Karpas-422 (cell line): ENCODE measurements at regions not wholly inside any gene's neighbourhood (a gene's known extent, or its start where the extent isn't known, plus 50 kb on each side); places are given as distances from the start of the nearest gene placed in this dataset.

ENCODE experiments used
- DNase-seq: peaks from one replicate; pipeline ENCODE4 v3.0.0-alpha.2; 2015
- H2AFZ ChIP-seq: fragments of 200-600 bp; sonication (generic); 2 replicates; pipeline ENCODE4 v1.6.1; 2014; ENCODE audit warnings: antibody characterized with exemption, low read length, mixed read lengths
- H3K27ac ChIP-seq: fragments of 200-600 bp; sonication (generic); 2 replicates; pipeline ENCODE4 v1.5.1; 2014; ENCODE audit warnings: mild to moderate bottlenecking, low read length, moderate library complexity
- H3K27me3 ChIP-seq: fragments of 200-600 bp; sonication (generic); 2 replicates; pipeline ENCODE4 v1.6.1; 2014; ENCODE audit warnings: low read length, mixed read lengths
- H3K36me3 ChIP-seq: fragments of 200-600 bp; sonication (generic); 2 replicates; pipeline ENCODE4 v1.6.1; 2014; ENCODE audit warnings: low read length, mixed read lengths; ENCODE audit not compliant: insufficient read depth
- H3K4me1 ChIP-seq: fragments of 200-600 bp; sonication (generic); 2 replicates; pipeline ENCODE4 v1.6.1; 2014; ENCODE audit warnings: mild to moderate bottlenecking, low read length, mixed read lengths
- H3K4me2 ChIP-seq: fragments of 200-600 bp; sonication (generic); 2 replicates; pipeline ENCODE4 v1.6.1; 2014; ENCODE audit warnings: low read length, low read depth, mild to moderate bottlenecking; ENCODE audit not compliant: poor library complexity, severe bottlenecking
- H3K4me3 ChIP-seq: fragments of 200-600 bp; sonication (generic); 2 replicates; pipeline ENCODE4 v1.5.1; 2014; ENCODE audit warnings: mild to moderate bottlenecking, antibody characterized with exemption, low read length, mixed read lengths
- H3K79me2 ChIP-seq: fragments of 200-600 bp; sonication (generic); 2 replicates; pipeline ENCODE4 v1.6.1; 2014; ENCODE audit warnings: mild to moderate bottlenecking, low read length, mixed read lengths
- H3K9ac ChIP-seq: fragments of 200-600 bp; sonication (generic); 2 replicates; pipeline ENCODE4 v1.6.0; 2014; ENCODE audit warnings: low read length
- H3K9me2 ChIP-seq: fragments of 200-600 bp; sonication (generic), shearing (Covaris generic); replicated peaks from 2 replicates; pipeline ENCODE4 v1.6.0; 2014; ENCODE audit warnings: mild to moderate bottlenecking, low read length, moderate library complexity; ENCODE audit not compliant: insufficient read depth
- H3K9me3 ChIP-seq: fragments of 300-700, 200-600 bp; sonication (generic); 2 replicates; pipeline ENCODE4 v1.6.1; 2014; ENCODE audit warnings: low read length, mixed read lengths
- H4K20me1 ChIP-seq: fragments of 200-600 bp; sonication (generic); 2 replicates; pipeline ENCODE4 v1.6.1; 2014; ENCODE audit warnings: mild to moderate bottlenecking, antibody characterized with exemption, low read length, low read depth; ENCODE audit not compliant: insufficient read depth

GRCh38 chr2:236956641-236957040 is 129.0 kb upstream of the COPS8 start:
- Histone ChIP-seq H4K20me1 (no peaks in the 10 kb centered on the region), H2AFZ (no peak overlapping the region), H3K4me1 (no peaks in the 10 kb centered on the region), H3K9ac (no peak overlapping the region), H3K27ac (no peak overlapping the region), H3K4me2 (no peak overlapping the region), H3K9me2 (no peaks in the 10 kb centered on the region), H3K36me3 (no peaks in the 10 kb centered on the region), H3K9me3 (no peaks in the 10 kb centered on the region), H3K27me3 (no peaks in the 10 kb centered on the region), H3K4me3 (no peak overlapping the region), H3K79me2 (no peaks in the 10 kb centered on the region)
- DNase-seq, result no peak

GRCh38 chr2:236959036-236959435 is 126.7 kb upstream of the COPS8 start:
- H3K27ac ChIP-seq, result no peak overlapping the region
- no peaks in the 10 kb centered on the region for H3K9me2 ChIP-seq
- no peaks in the 10 kb centered on the region for H3K9me3 ChIP-seq
- no peaks in the 10 kb centered on the region for H3K79me2 ChIP-seq
- DNase-seq, result no peak
- H2AFZ ChIP-seq, result no peak overlapping the region
- H3K27me3 ChIP-seq, result no peaks in the 10 kb centered on the region
- no peaks in the 10 kb centered on the region for H3K4me1 ChIP-seq
- H3K4me3 ChIP-seq, result no peak overlapping the region
- H3K4me2 ChIP-seq, result no peak overlapping the region
- H4K20me1 ChIP-seq, result no peaks in the 10 kb centered on the region
- no peaks in the 10 kb centered on the region for H3K36me3 ChIP-seq
- H3K9ac ChIP-seq, result no peak overlapping the region

- H3K4me2 ChIP-seq, result no peak overlapping the region
- H3K9ac ChIP-seq, result no peak overlapping the region
- H2AFZ ChIP-seq, result no peak overlapping the region
- DNase-seq, result no peak
- no peaks in the 10 kb centered on the region for H3K9me3 ChIP-seq
- H3K36me3 ChIP-seq, result no peaks in the 10 kb centered on the region
- no peaks in the 10 kb centered on the region for H4K20me1 ChIP-seq
- no peaks in the 10 kb centered on the region for H3K9me2 ChIP-seq
- no peaks in the 10 kb centered on the region for H3K79me2 ChIP-seq
- no peaks in the 10 kb centered on the region for H3K27me3 ChIP-seq
- H3K4me3 ChIP-seq, result no peak overlapping the region
- no peaks in the 10 kb centered on the region for H3K4me1 ChIP-seq
- no peak overlapping the region for H3K27ac ChIP-seq
These were observed 125.8 kb upstream of the COPS8 start for GRCh38 chr2:236959876-236960275.

- no peaks in the 10 kb centered on the region for H3K27me3 ChIP-seq
- no peak overlapping the region for H3K4me3 ChIP-seq
- H3K79me2 ChIP-seq, result no peaks in the 10 kb centered on the region
- H3K4me1 ChIP-seq, result no peaks in the 10 kb centered on the region
- H3K27ac ChIP-seq, result no peak overlapping the region
- H3K9ac ChIP-seq, result no peak overlapping the region
- H2AFZ ChIP-seq, result no peak overlapping the region
- H4K20me1 ChIP-seq, result no peaks in the 10 kb centered on the region
- H3K4me2 ChIP-seq, result no peak overlapping the region
- no peak for DNase-seq
- no peaks in the 10 kb centered on the region for H3K9me3 ChIP-seq
- H3K36me3 ChIP-seq, result no peaks in the 10 kb centered on the region
- H3K9me2 ChIP-seq, result no peaks in the 10 kb centered on the region
These were observed 125.2 kb upstream of the COPS8 start for GRCh38 chr2:236960531-236960930.

- Histone ChIP-seq H3K9ac (no peak overlapping the region), H4K20me1 (no peaks in the 10 kb centered on the region), H3K4me2 (no peak overlapping the region), H3K9me2 (no peaks in the 10 kb centered on the region), H2AFZ (no peak overlapping the region), H3K4me3 (no peak overlapping the region), H3K79me2 (no peaks in the 10 kb centered on the region), H3K9me3 (no peaks in the 10 kb centered on the region), H3K36me3 (no peaks in the 10 kb centered on the region), H3K27ac (no peak overlapping the region), H3K4me1 (no peaks in the 10 kb centered on the region), H3K27me3 (no peaks in the 10 kb centered on the region)
- DNase-seq, result no peak
These were observed 122.9 kb upstream of the COPS8 start for GRCh38 chr2:236962816-236963215.

GRCh38 chr2:236963631-236964182 is 122.0 kb upstream of the COPS8 start:
- Histone ChIP-seq H3K4me1 (no peaks in the 10 kb centered on the region), H4K20me1 (no peaks in the 10 kb centered on the region), H3K9ac (no peak overlapping the region), H3K4me2 (no peak overlapping the region), H3K36me3 (no peaks in the 10 kb centered on the region), H3K27ac (no peak overlapping the region), H3K9me3 (no peaks in the 10 kb centered on the region), H3K79me2 (no peaks in the 10 kb centered on the region), H3K4me3 (no peak overlapping the region), H3K9me2 (no peaks in the 10 kb centered on the region), H3K27me3 (no peaks in the 10 kb centered on the region), H2AFZ (no peak overlapping the region)
- no peak for DNase-seq

GRCh38 chr2:236964291-236964690 is 121.4 kb upstream of the COPS8 start:
- H3K27me3 ChIP-seq, result no peaks in the 10 kb centered on the region
- no peak overlapping the region for H3K27ac ChIP-seq
- H3K9me3 ChIP-seq, result no peaks in the 10 kb centered on the region

GRCh38 chr2:236965021-236965840 is 120.5 kb upstream of the COPS8 start:
- Histone ChIP-seq H3K9me2 (no peaks in the 10 kb centered on the region), H3K36me3 (no peaks in the 10 kb centered on the region), H3K27me3 (no peaks in the 10 kb centered on the region), H4K20me1 (no peaks in the 10 kb centered on the region), H3K4me3 (no peak overlapping the region), H3K4me2 (no peak overlapping the region), H3K79me2 (no peaks in the 10 kb centered on the region), H3K4me1 (no peaks in the 10 kb centered on the region), H3K9me3 (no peaks in the 10 kb centered on the region), H3K9ac (no peak overlapping the region), H3K27ac (no peak overlapping the region), H2AFZ (no peak overlapping the region)
- DNase-seq, result no peak

More at GRCh38 chr2:236964291-236964690, 121.4 kb upstream of the COPS8 start:
- Histone ChIP-seq H3K4me2 (no peak overlapping the region), H4K20me1 (no peaks in the 10 kb centered on the region), H3K9ac (no peak overlapping the region), H3K4me3 (no peak overlapping the region), H2AFZ (no peak overlapping the region), H3K4me1 (no peaks in the 10 kb centered on the region), H3K9me2 (no peaks in the 10 kb centered on the region), H3K79me2 (no peaks in the 10 kb centered on the region), H3K36me3 (no peaks in the 10 kb centered on the region)
- no peak for DNase-seq
